Renal cortex interstitium (tissue), 11 donors: ENCODE measurements at regions not wholly inside any gene's neighbourhood (a gene's known extent, or its start where the extent isn't known, plus 50 kb on each side); places are given as distances from the start of the nearest gene placed in this dataset.
"Not testable (repeated sequence)": the region's sequence is repeated elsewhere in the genome, so short reads cannot be mapped to it uniquely, and the experiment has no call there.

Experiments
- DNase-seq, 11 donors: peaks; one replicate each; pipeline ENCODE4 v3.0.0-alpha.2; 2013; ENCODE audit warnings: low read depth in 9 of 11, low spot score in 4 of 11; ENCODE audit errors: extremely low read depth in 1 of 11

GRCh38 chr3:98644168-98644567 lies 50.8 kb upstream of the CPOX start:
- DNase-seq, result no peak

- no peak for DNase-seq
Measured at GRCh38 chr3:98645039-98645438, 51.6 kb upstream of the CPOX start.

- DNase-seq, result no peak
Measured at GRCh38 chr3:98646680-98647079, 53.3 kb upstream of the CPOX start.

- DNase-seq, result no peak
Measured at GRCh38 chr3:98647197-98647596, 53.8 kb upstream of the CPOX start.

GRCh38 chr3:98650971-98651779 lies 57.8 kb upstream of the CPOX start:
- DNase-seq, result no peak

GRCh38 chr3:98651780-98652077 lies 58.3 kb upstream of the CPOX start:
- no peak for DNase-seq

GRCh38 chr3:98655666-98656065 lies 62.3 kb upstream of the CPOX start:
- no peak for DNase-seq

- DNase-seq, result peak in 5 of 11 donors; percentile 1 to 11 (median 5)
Measured at GRCh38 chr3:98657457-98657856, 64.0 kb upstream of the CPOX start.

GRCh38 chr3:98662699-98663098 lies 69.3 kb upstream of the CPOX start:
- no peak for DNase-seq

GRCh38 chr3:98670020-98670419 lies 76.6 kb upstream of the CPOX start:
- no peak for DNase-seq

GRCh38 chr3:98679986-98680385 lies 83.2 kb upstream of the ST3GAL6 start:
- DNase-seq, result no peak

GRCh38 chr3:98680723-98681122 lies 82.4 kb upstream of the ST3GAL6 start:
- DNase-seq, result no peak

GRCh38 chr3:98681486-98681885 lies 81.7 kb upstream of the ST3GAL6 start:
- DNase-seq, result no peak

GRCh38 chr3:98682391-98682790 lies 80.7 kb upstream of the ST3GAL6 start:
- not testable (repeated sequence) for DNase-seq

- DNase-seq, result no peak
Measured at GRCh38 chr3:98688363-98688762, 74.8 kb upstream of the ST3GAL6 start.

- DNase-seq, result no peak
Measured at GRCh38 chr3:98690876-98691275, 72.3 kb upstream of the ST3GAL6 start.

- no peak for DNase-seq
Measured at GRCh38 chr3:98691897-98692296, 71.2 kb upstream of the ST3GAL6 start.

GRCh38 chr3:98692787-98693473 lies 70.2 kb upstream of the ST3GAL6 start:
- no peak for DNase-seq

- no peak for DNase-seq
Measured at GRCh38 chr3:98695796-98696195, 67.3 kb upstream of the ST3GAL6 start.

GRCh38 chr3:98696296-98696695 lies 66.8 kb upstream of the ST3GAL6 start:
- not testable (repeated sequence) for DNase-seq

- DNase-seq, result no peak
Measured at GRCh38 chr3:98697225-98697624, 65.9 kb upstream of the ST3GAL6 start.
